ENCODE measurements at regions not wholly inside any gene's neighbourhood (a gene's known extent, or its start where the extent isn't known, plus 50 kb on each side); places are given as distances from the start of the nearest gene placed in this dataset.

DNA sequence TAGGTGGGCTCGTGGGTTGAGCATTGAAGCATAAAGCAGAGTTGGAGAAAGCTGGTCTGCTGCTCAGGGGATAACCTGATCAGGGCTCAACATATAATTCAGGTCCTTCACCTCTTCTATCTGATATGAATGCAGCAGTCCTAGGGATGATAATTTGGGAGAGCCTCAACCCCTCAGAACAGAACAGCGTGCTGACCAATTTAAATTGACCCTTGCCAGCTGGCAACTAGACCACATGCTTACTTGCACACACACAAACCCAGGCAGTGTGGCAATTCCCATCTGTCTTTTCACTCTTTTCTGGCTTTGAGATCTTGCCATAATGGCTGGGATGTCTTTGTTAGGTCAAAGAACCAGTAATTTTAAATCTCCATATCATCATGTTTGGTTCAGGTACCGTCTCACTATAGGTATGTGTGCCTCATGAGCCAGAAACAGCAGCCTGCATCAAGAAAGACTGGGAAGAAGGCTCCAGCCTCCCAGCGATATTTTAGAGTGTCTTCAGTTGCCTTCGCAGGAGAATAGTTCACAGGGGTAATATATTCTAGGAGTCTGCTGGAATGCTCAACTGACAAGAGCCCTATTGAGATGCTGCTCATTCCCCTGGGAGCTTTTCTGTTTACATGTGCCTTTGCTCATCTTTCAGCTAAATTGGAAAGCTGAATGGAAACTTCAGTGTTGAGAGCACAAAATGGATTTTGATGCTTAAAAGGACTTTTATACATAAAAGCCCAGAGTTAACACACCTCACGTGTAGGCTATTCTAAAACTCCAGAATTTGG lies 497.6 kb downstream of the RASEF start:
- H4K8ac ChIP-seq (ENCODE audit: low read depth, low read length) = no peak overlapping the region
- no peak overlapping the region for H2BK5ac ChIP-seq (ENCODE audit: low read depth, low read length, poor library complexity)
- no peak overlapping the region for H3K4me2 ChIP-seq (ENCODE audit: low read length)
- no peak overlapping the region for H2AFZ ChIP-seq (ENCODE audit: insufficient read depth, low read length, poor library complexity)
- peaks cover 2% of the 10 kb centered on the region for H3K9me3 ChIP-seq (ENCODE audit: insufficient read depth, low read depth, low read length)
- no peak overlapping the region for H3K27ac ChIP-seq (ENCODE audit: low read depth, low read length)
- H3K36me3 ChIP-seq (ENCODE audit: control insufficient read depth in 1 of 2, insufficient read depth in 2 of 2, low read length in 2 of 2) = no peaks in the 10 kb centered on the region
- no peaks in the 10 kb centered on the region for H3K79me1 ChIP-seq (ENCODE audit: low read length)
- no peak overlapping the region for H3K23ac ChIP-seq (ENCODE audit: low read length)
- H4K12ac ChIP-seq (ENCODE audit: low read depth, low read length) = no peak overlapping the region
- no peak overlapping the region for H2BK12ac ChIP-seq (ENCODE audit: low read length)
- no peak overlapping the region for H3K9ac ChIP-seq (ENCODE audit: low read length)
- H4K91ac ChIP-seq (ENCODE audit: low read depth, low read length) = no peak overlapping the region
- no peak overlapping the region for H3K4ac ChIP-seq (ENCODE audit: low read depth, low read length)
- no peak for DNase-seq
- no peak overlapping the region for H3K4me3 ChIP-seq (ENCODE audit: low read depth, low read length)
- H3K27me3 ChIP-seq (ENCODE audit: insufficient read depth, low read length) = peaks cover 3% of the 10 kb centered on the region
- H3K14ac ChIP-seq (ENCODE audit: low read length) = no peak overlapping the region
- H2BK120ac ChIP-seq (ENCODE audit: insufficient read depth, low read length, poor library complexity) = no peak overlapping the region
- no peak overlapping the region for H2AK5ac ChIP-seq (ENCODE audit: low read length)
- WGBS (ENCODE audit: extremely low coverage, insufficient coverage, insufficient read length) = no CpG with 5 or more reads among the region's 6 CpGs
- H3K18ac ChIP-seq (ENCODE audit: low read length) = no peak overlapping the region
- H3K79me2 ChIP-seq (ENCODE audit: control insufficient read depth, insufficient read depth, low read length, poor library complexity) = no peaks in the 10 kb centered on the region
- no peaks in the 10 kb centered on the region for H3K4me1 ChIP-seq (ENCODE audit: control insufficient read depth in 1 of 2, insufficient read depth in 2 of 2, low read length in 2 of 2)

DNA sequence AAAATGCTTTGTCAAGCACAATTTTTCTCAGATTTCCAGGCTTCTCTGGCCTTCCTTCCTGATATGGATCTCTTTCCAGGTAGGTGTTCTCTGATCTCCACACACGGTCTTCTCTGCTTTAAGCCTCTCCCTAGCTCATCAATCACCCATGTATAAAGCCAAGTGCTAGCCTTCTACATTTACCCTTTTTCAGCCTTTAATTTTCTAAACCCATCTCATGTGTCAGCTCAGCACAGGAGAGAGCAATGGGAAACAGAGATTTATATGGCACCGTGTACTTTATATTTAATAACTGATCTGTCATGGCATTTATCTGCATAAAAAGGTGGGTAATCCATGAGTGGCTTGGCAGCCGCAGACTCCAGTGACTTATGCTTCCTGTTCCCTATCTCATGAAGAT lies 495.0 kb downstream of the RASEF start:
- no peak overlapping the region for H3K23ac ChIP-seq (ENCODE audit: low read length)
- H3K4me2 ChIP-seq (ENCODE audit: low read length) = no peak overlapping the region
- H3K4ac ChIP-seq (ENCODE audit: low read depth, low read length) = no peak overlapping the region
- no peak overlapping the region for H2BK120ac ChIP-seq (ENCODE audit: insufficient read depth, low read length, poor library complexity)
- WGBS (ENCODE audit: extremely low coverage, insufficient coverage, insufficient read length) = no CpG with 5 or more reads among the region's 3 CpGs
- no peak overlapping the region for H2AK5ac ChIP-seq (ENCODE audit: low read length)
- H3K79me2 ChIP-seq (ENCODE audit: control insufficient read depth, insufficient read depth, low read length, poor library complexity) = no peaks in the 10 kb centered on the region
- H3K9me3 ChIP-seq (ENCODE audit: insufficient read depth, low read depth, low read length) = peaks cover 2% of the 10 kb centered on the region
- no peaks in the 10 kb centered on the region for H3K36me3 ChIP-seq (ENCODE audit: control insufficient read depth in 1 of 2, insufficient read depth in 2 of 2, low read length in 2 of 2)
- no peak overlapping the region for H2BK5ac ChIP-seq (ENCODE audit: low read depth, low read length, poor library complexity)
- H3K14ac ChIP-seq (ENCODE audit: low read length) = no peak overlapping the region
- H2BK12ac ChIP-seq (ENCODE audit: low read length) = no peak overlapping the region
- no peak overlapping the region for H2AFZ ChIP-seq (ENCODE audit: insufficient read depth, low read length, poor library complexity)
- H3K4me1 ChIP-seq (ENCODE audit: control insufficient read depth in 1 of 2, insufficient read depth in 2 of 2, low read length in 2 of 2) = no peaks in the 10 kb centered on the region
- H3K9ac ChIP-seq (ENCODE audit: low read length) = no peak overlapping the region
- no peak overlapping the region for H3K27ac ChIP-seq (ENCODE audit: low read depth, low read length)
- H3K79me1 ChIP-seq (ENCODE audit: low read length) = no peaks in the 10 kb centered on the region
- no peak overlapping the region for H4K91ac ChIP-seq (ENCODE audit: low read depth, low read length)
- no peak overlapping the region for H4K8ac ChIP-seq (ENCODE audit: low read depth, low read length)
- no peak overlapping the region for H3K18ac ChIP-seq (ENCODE audit: low read length)
- no peak overlapping the region for H3K4me3 ChIP-seq (ENCODE audit: low read depth, low read length)
- DNase-seq = no peak
- no peak overlapping the region for H4K12ac ChIP-seq (ENCODE audit: low read depth, low read length)
- peaks cover 3% of the 10 kb centered on the region for H3K27me3 ChIP-seq (ENCODE audit: insufficient read depth, low read length)

DNA sequence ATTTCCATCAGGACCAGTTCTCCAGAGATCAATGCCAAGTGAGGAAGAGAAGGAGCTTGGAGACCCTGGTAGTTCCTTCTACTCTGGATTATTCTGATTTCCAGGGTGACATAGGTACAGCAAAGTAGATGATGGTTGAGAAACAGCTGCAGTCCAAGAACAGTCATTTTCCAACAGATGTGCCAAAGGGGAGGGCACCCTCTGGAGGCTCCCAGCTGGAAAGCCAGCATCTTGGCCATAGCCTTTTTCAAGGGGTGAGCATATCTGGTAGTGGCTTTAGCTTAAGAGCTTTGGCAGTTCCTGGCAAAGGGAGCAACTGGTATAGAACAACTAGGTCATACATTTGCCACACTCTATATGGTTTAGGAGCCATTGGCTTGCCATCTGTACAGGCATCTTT lies 492.7 kb downstream of the RASEF start:
- H3K79me1 ChIP-seq (ENCODE audit: low read length) = no peaks in the 10 kb centered on the region

DNA sequence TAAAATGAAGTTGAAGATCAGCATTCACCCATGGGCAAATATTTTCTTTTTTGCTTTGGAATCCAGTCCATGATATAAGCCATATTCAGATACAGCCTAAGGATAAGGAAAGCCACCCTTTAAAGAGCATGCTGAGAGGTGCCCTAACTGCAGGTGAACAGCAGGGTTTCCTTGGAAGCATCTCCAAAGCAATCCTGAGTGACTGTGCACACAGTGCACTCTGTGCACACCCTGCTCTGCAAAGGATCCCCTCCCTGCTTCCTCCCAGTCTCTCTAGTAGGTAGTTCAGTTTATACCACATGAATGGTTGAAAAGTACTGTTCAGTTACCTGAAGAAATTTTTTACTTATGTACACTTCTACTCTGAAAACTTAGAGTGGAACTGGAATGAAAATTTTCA lies 491.4 kb downstream of the RASEF start:
- Histone ChIP-seq H2BK12ac (ENCODE audit: low read length) (no peak overlapping the region), H3K4me1 (ENCODE audit: control insufficient read depth in 1 of 2, insufficient read depth in 2 of 2, low read length in 2 of 2) (no peaks in the 10 kb centered on the region)
- no peak for DNase-seq

More for the DNA sequence above, 492.7 kb downstream of the RASEF start:
- no peak overlapping the region for H3K4ac ChIP-seq (ENCODE audit: low read depth, low read length)
- no peak overlapping the region for H3K4me3 ChIP-seq (ENCODE audit: low read depth, low read length)
- H3K27ac ChIP-seq (ENCODE audit: low read depth, low read length) = no peak overlapping the region
- DNase-seq = no peak
- no peak overlapping the region for H3K23ac ChIP-seq (ENCODE audit: low read length)
- H3K9ac ChIP-seq (ENCODE audit: low read length) = no peak overlapping the region
- H3K18ac ChIP-seq (ENCODE audit: low read length) = no peak overlapping the region
- H3K79me2 ChIP-seq (ENCODE audit: control insufficient read depth, insufficient read depth, low read length, poor library complexity) = no peaks in the 10 kb centered on the region
- no peak overlapping the region for H2AFZ ChIP-seq (ENCODE audit: insufficient read depth, low read length, poor library complexity)
- H2BK120ac ChIP-seq (ENCODE audit: insufficient read depth, low read length, poor library complexity) = no peak overlapping the region
- no peaks in the 10 kb centered on the region for H3K36me3 ChIP-seq (ENCODE audit: control insufficient read depth in 1 of 2, insufficient read depth in 2 of 2, low read length in 2 of 2)
- no peak overlapping the region for H2BK12ac ChIP-seq (ENCODE audit: low read length)
- H3K14ac ChIP-seq (ENCODE audit: low read length) = no peak overlapping the region
- H2AK5ac ChIP-seq (ENCODE audit: low read length) = no peak overlapping the region
- no peak overlapping the region for H4K8ac ChIP-seq (ENCODE audit: low read depth, low read length)
- H4K91ac ChIP-seq (ENCODE audit: low read depth, low read length) = no peak overlapping the region
- no peak overlapping the region for H4K12ac ChIP-seq (ENCODE audit: low read depth, low read length)
- H3K27me3 ChIP-seq (ENCODE audit: insufficient read depth, low read length) = peaks cover under 1% of the 10 kb centered on the region
- H3K9me3 ChIP-seq (ENCODE audit: insufficient read depth, low read depth, low read length) = no peaks in the 10 kb centered on the region
- H2BK5ac ChIP-seq (ENCODE audit: low read depth, low read length, poor library complexity) = no peak overlapping the region
- H3K4me2 ChIP-seq (ENCODE audit: low read length) = no peak overlapping the region
- no peaks in the 10 kb centered on the region for H3K4me1 ChIP-seq (ENCODE audit: control insufficient read depth in 1 of 2, insufficient read depth in 2 of 2, low read length in 2 of 2)

More for the DNA sequence above, 491.4 kb downstream of the RASEF start:
- no peak overlapping the region for H3K4ac ChIP-seq (ENCODE audit: low read depth, low read length)
- no peak overlapping the region for H3K27ac ChIP-seq (ENCODE audit: low read depth, low read length)
- H2BK5ac ChIP-seq (ENCODE audit: low read depth, low read length, poor library complexity) = no peak overlapping the region
- no peaks in the 10 kb centered on the region for H3K79me2 ChIP-seq (ENCODE audit: control insufficient read depth, insufficient read depth, low read length, poor library complexity)
- H3K79me1 ChIP-seq (ENCODE audit: low read length) = no peaks in the 10 kb centered on the region
- H2AFZ ChIP-seq (ENCODE audit: insufficient read depth, low read length, poor library complexity) = no peak overlapping the region
- H3K9ac ChIP-seq (ENCODE audit: low read length) = no peak overlapping the region
- H2AK5ac ChIP-seq (ENCODE audit: low read length) = no peak overlapping the region
- H3K18ac ChIP-seq (ENCODE audit: low read length) = no peak overlapping the region
- H3K14ac ChIP-seq (ENCODE audit: low read length) = no peak overlapping the region
- no peak overlapping the region for H4K8ac ChIP-seq (ENCODE audit: low read depth, low read length)
- no peak overlapping the region for H2BK120ac ChIP-seq (ENCODE audit: insufficient read depth, low read length, poor library complexity)
- no peak overlapping the region for H4K12ac ChIP-seq (ENCODE audit: low read depth, low read length)
- no peak overlapping the region for H4K91ac ChIP-seq (ENCODE audit: low read depth, low read length)
- no peaks in the 10 kb centered on the region for H3K27me3 ChIP-seq (ENCODE audit: insufficient read depth, low read length)
- H3K9me3 ChIP-seq (ENCODE audit: insufficient read depth, low read depth, low read length) = no peaks in the 10 kb centered on the region
- H3K4me2 ChIP-seq (ENCODE audit: low read length) = no peak overlapping the region
- no peak overlapping the region for H3K4me3 ChIP-seq (ENCODE audit: low read depth, low read length)
- no peak overlapping the region for H3K23ac ChIP-seq (ENCODE audit: low read length)
- H3K36me3 ChIP-seq (ENCODE audit: control insufficient read depth in 1 of 2, insufficient read depth in 2 of 2, low read length in 2 of 2) = no peaks in the 10 kb centered on the region

All from trophoblast cell (in vitro differentiated cells and primary cell).